Prostate gland (tissue), 2 donors: ENCODE measurements at regions not wholly inside any gene's neighbourhood (a gene's known extent, or its start where the extent isn't known, plus 50 kb on each side); places are given as distances from the start of the nearest gene placed in this dataset.

Experiments
- DNase-seq: peaks from one replicate; pipeline ENCODE4 v3.0.0-alpha.2; 2019; ENCODE audit warnings: low spot score
- H3K27ac ChIP-seq, 2 donors: fragments of 200-600 bp; sonication (generic); 2 replicates each; pipeline ENCODE4 v1.5.1; 2017 to 2019
- H3K27me3 ChIP-seq: fragments of 200-600 bp; sonication (generic); replicated peaks from 2 replicates; pipeline ENCODE4 v1.5.1; 2019; ENCODE audit not compliant: insufficient read depth
- H3K36me3 ChIP-seq, 2 donors: fragments of 200-600 bp; sonication (generic); 1 replicate in 1 of 2; 2 replicates in 1 of 2; pipeline versions ENCODE4 v1.5.1 to v1.8.1; 2017 to 2019
- H3K4me1 ChIP-seq: fragments of 200-600 bp; sonication (generic); replicated peaks from 2 replicates; pipeline ENCODE4 v1.5.1; 2019
- H3K4me3 ChIP-seq, 2 donors: fragments of 200-600 bp; sonication (generic); 2 replicates each; pipeline ENCODE4 v1.5.1; 2017 to 2019
- H3K9me3 ChIP-seq: fragments of 200-600 bp; sonication (generic); 2 replicates; pipeline ENCODE4 v1.5.1; 2017
- CTCF ChIP-seq, 4 experiments: fragments of 200-600 bp in 2 of 4; fragments of 450-650 bp in 2 of 4; sonication (generic) in 2 of 4; IDR thresholded peaks; 1 replicate in 3 of 4; 2 replicates in 1 of 4; pipeline ENCODE4 v1.5.1; 2016 to 2019; ENCODE audit warnings: antibody characterized with exemption in 4 of 4, mild to moderate bottlenecking in 2 of 4, moderate library complexity in 2 of 4
- POLR2A ChIP-seq: fragments of 450-650 bp; IDR thresholded peaks from one replicate; pipeline ENCODE4 v1.6.1; 2016; ENCODE audit warnings: antibody characterized with exemption, mild to moderate bottlenecking
- POLR2AphosphoS5 ChIP-seq: sonication (generic); formaldehyde crosslinking; IDR thresholded peaks from one replicate; pipeline ENCODE4 v1.6.1; 2017; ENCODE audit warnings: antibody characterized with exemption
- WGBS: methylation state at CpG from one replicate; pipeline ENCODE4 v1.1.5; 2018; 5-methylcytosine and 5-hydroxymethylcytosine counted together
- intact Hi-C: fragments of 100-400 bp; cut with DNase I; formaldehyde crosslinking; loops from one replicate; pipeline ENCODE4 v1.14.2; 2022

GRCh38 chr12:118790578-118790977, 190.8 kb upstream of the SRRM4 start:
- whole genome bisulfite sequencing = 100% methylated on average over 1 of the region's 1 CpG
- H3K27ac ChIP-seq = no peak overlapping the region
- no peak for DNase-seq
- TF ChIP-seq CTCF (IDR thresholded peaks at IDR 0.05) (no peak), POLR2AphosphoS5 (no peak), POLR2A (no peak)
- H3K9me3 ChIP-seq = no peaks in the 10 kb centered on the region
- intact Hi-C loops = no loop called here
- H3K4me3 ChIP-seq = no peak overlapping the region
- H3K27me3 ChIP-seq = peaks cover 4% of the 10 kb centered on the region
- no peaks in the 10 kb centered on the region for H3K36me3 ChIP-seq
- H3K4me1 ChIP-seq = no peaks in the 10 kb centered on the region

GRCh38 chr12:118813778-118814357, 167.5 kb upstream of the SRRM4 start:
- TF ChIP-seq POLR2A (no peak), POLR2AphosphoS5 (no peak), CTCF (IDR thresholded peaks at IDR 0.05) (no peak)
- H3K36me3 ChIP-seq = no peaks in the 10 kb centered on the region
- H3K9me3 ChIP-seq = no peaks in the 10 kb centered on the region
- no peaks in the 10 kb centered on the region for H3K4me1 ChIP-seq
- H3K4me3 ChIP-seq = no peak overlapping the region
- no peak for DNase-seq
- peaks cover 3% of the 10 kb centered on the region for H3K27me3 ChIP-seq
- H3K27ac ChIP-seq = no peak overlapping the region
- intact Hi-C loops = no loop called here
- 28% methylated on average over 6 of the region's 6 CpGs for WGBS

GRCh38 chr12:118816296-118816695, 165.0 kb upstream of the SRRM4 start:
- H3K36me3 ChIP-seq = no peaks in the 10 kb centered on the region
- H3K9me3 ChIP-seq = no peaks in the 10 kb centered on the region
- H3K4me3 ChIP-seq = no peak overlapping the region
- no peaks in the 10 kb centered on the region for H3K27me3 ChIP-seq
- H3K27ac ChIP-seq = no peak overlapping the region
- no peak for TF ChIP-seq POLR2AphosphoS5
- TF ChIP-seq POLR2A = no peak
- TF ChIP-seq CTCF (IDR thresholded peaks at IDR 0.05) = no peak
- WGBS = 76% methylated on average over 3 of the region's 3 CpGs
- DNase-seq = no peak
- H3K4me1 ChIP-seq = no peaks in the 10 kb centered on the region
- intact Hi-C loops = no loop called here

- no peak for DNase-seq
- Histone ChIP-seq H3K36me3 (no peaks in the 10 kb centered on the region), H3K27me3 (no peaks in the 10 kb centered on the region), H3K27ac (no peak overlapping the region), H3K9me3 (no peaks in the 10 kb centered on the region), H3K4me3 (no peak overlapping the region), H3K4me1 (no peaks in the 10 kb centered on the region)
- intact Hi-C loops = no loop called here
- 77% methylated on average over 5 of the region's 5 CpGs for WGBS
- TF ChIP-seq POLR2AphosphoS5 = no peak
- TF ChIP-seq CTCF (IDR thresholded peaks at IDR 0.05) = no peak
- TF ChIP-seq POLR2A = no peak
Observed at GRCh38 chr12:118821386-118821925, 159.9 kb upstream of the SRRM4 start.

- TF ChIP-seq POLR2A (no peak), POLR2AphosphoS5 (no peak), CTCF (IDR thresholded peaks at IDR 0.05) (no peak)
- Histone ChIP-seq H3K36me3 (no peaks in the 10 kb centered on the region), H3K4me1 (no peaks in the 10 kb centered on the region), H3K27ac (no peak overlapping the region), H3K27me3 (peaks cover 3% of the 10 kb centered on the region), H3K9me3 (no peaks in the 10 kb centered on the region), H3K4me3 (no peak overlapping the region)
- intact Hi-C loops = no loop called here
- DNase-seq = no peak
- 73% methylated on average over 3 of the region's 3 CpGs for WGBS
Observed at GRCh38 chr12:118822512-118822911, 158.8 kb upstream of the SRRM4 start.
